ENCODE measurements at regions not wholly inside any gene's neighbourhood (a gene's known extent, or its start where the extent isn't known, plus 50 kb on each side); places are given as distances from the start of the nearest gene placed in this dataset.

DNA sequence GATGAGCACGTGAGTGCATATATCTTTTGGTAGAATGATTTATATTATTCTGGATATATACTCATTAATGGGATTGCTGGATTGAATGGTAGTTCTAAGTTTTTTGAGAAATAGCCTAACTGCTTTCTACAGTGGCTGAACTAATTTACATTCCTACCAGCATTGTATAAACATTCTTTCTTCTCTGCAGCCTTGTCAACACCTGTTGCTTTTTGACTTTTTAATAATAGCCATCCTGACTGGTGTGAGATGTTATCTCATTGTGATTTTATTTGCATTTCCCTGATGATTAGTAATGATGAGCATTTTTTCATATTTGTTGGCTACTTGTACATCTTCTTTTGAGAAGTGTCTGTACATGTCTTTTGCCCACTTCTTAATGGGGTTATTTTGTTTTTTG lies 116.3 kb downstream of the ADTRP start:
- intact Hi-C loops (cut with DNase I): no loop called here
- no peaks in the 10 kb centered on the region for H3K27me3 ChIP-seq (ENCODE audit: control insufficient read depth, insufficient read depth, low read length)
- no peak for FAIRE-seq

DNA sequence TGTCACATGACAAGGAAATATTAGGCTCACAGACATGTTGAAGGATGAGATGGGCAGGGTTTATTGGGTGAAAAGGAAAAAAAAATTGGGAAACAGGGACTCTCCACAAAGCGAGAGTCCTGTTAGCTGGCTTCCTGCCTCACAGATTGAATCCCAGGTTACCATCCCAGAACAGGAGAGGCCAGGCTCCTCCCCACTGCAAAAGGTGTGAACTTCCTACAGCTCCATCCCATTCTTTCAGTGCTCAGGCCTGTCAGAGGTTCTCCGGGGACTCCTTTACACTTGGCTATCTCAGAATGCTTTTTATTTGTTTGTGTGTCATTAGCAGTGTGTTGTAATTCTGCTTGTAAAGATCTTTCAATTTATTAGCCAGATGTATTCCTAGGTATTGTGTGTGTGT lies 115.1 kb downstream of the ADTRP start:
- FAIRE-seq: no peak
- Histone ChIP-seq H3K4me1 (ENCODE audit: control insufficient read depth in 2 of 3, insufficient read depth in 2 of 3, low read depth in 1 of 3, low read length in 3 of 3) (no peaks in the 10 kb centered on the region), H3K4me3 (ENCODE audit: low read length in 3 of 3) (no peak overlapping the region), H3K27ac (ENCODE audit: low read depth in 2 of 2, low read length in 2 of 2) (no peak overlapping the region), H3K36me3 (ENCODE audit: control insufficient read depth in 2 of 3, insufficient read depth in 3 of 3, low read length in 3 of 3) (no peaks in the 10 kb centered on the region), H3K9me3 (ENCODE audit: control insufficient read depth in 2 of 3, insufficient read depth in 1 of 3, low read length in 3 of 3) (no peaks in the 10 kb centered on the region), H3K27me3 (ENCODE audit: control insufficient read depth, insufficient read depth, low read length) (no peaks in the 10 kb centered on the region), H3K9ac (ENCODE audit: low read length in 3 of 3) (no peak overlapping the region)
- no peak for DNase-seq
- TF ChIP-seq, protein P1, sequence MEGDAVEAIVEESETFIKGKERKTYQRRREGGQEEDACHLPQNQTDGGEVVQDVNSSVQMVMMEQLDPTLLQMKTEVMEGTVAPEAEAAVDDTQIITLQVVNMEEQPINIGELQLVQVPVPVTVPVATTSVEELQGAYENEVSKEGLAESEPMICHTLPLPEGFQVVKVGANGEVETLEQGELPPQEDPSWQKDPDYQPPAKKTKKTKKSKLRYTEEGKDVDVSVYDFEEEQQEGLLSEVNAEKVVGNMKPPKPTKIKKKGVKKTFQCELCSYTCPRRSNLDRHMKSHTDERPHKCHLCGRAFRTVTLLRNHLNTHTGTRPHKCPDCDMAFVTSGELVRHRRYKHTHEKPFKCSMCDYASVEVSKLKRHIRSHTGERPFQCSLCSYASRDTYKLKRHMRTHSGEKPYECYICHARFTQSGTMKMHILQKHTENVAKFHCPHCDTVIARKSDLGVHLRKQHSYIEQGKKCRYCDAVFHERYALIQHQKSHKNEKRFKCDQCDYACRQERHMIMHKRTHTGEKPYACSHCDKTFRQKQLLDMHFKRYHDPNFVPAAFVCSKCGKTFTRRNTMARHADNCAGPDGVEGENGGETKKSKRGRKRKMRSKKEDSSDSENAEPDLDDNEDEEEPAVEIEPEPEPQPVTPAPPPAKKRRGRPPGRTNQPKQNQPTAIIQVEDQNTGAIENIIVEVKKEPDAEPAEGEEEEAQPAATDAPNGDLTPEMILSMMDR (IDR thresholded peaks at IDR 0.05; ENCODE audit: borderline replicate concordance, extremely low read depth, insufficient read depth): no peak
- intact Hi-C loops (cut with DNase I): no loop called here

More for the DNA sequence above, 116.3 kb downstream of the ADTRP start:
- Histone ChIP-seq H3K4me1 (ENCODE audit: control insufficient read depth in 2 of 3, insufficient read depth in 2 of 3, low read depth in 1 of 3, low read length in 3 of 3) (no peaks in the 10 kb centered on the region), H3K9ac (ENCODE audit: low read length in 3 of 3) (no peak overlapping the region), H3K36me3 (ENCODE audit: control insufficient read depth in 2 of 3, insufficient read depth in 3 of 3, low read length in 3 of 3) (no peaks in the 10 kb centered on the region), H3K4me3 (ENCODE audit: low read length in 3 of 3) (no peak overlapping the region), H3K27ac (ENCODE audit: low read depth in 2 of 2, low read length in 2 of 2) (no peak overlapping the region), H3K9me3 (ENCODE audit: control insufficient read depth in 2 of 3, insufficient read depth in 1 of 3, low read length in 3 of 3) (no peaks in the 10 kb centered on the region)
- no peak for DNase-seq
- TF ChIP-seq, protein P1 (IDR thresholded peaks at IDR 0.05; ENCODE audit: borderline replicate concordance, extremely low read depth, insufficient read depth): no peak

Measured in kidney (tissue), 13 donors.